HepG2 (cell line): ENCODE measurements at regions not wholly inside any gene's neighbourhood (a gene's known extent, or its start where the extent isn't known, plus 50 kb on each side); places are given as distances from the start of the nearest gene placed in this dataset.

ENCODE experiments used
- CREB1 ChIP-seq, 2 experiments: fragments of 450-650 bp in 1 of 2; IDR thresholded peaks; 2 replicates each; pipeline ENCODE4 v1.6.1; 2016 to 2017; ENCODE audit warnings: control low read depth in 1 of 2, mild to moderate bottlenecking in 1 of 2, missing compliant biosample characterization in 1 of 2, missing genetic modification characterization in 1 of 2
- NFKB2 ChIP-seq: sonication (generic); formaldehyde crosslinking; IDR thresholded peaks from 2 replicates; pipeline ENCODE4 v1.4.0; 2020; ENCODE audit warnings: missing genetic modification reagents, borderline replicate concordance
- TCF12 ChIP-seq, 2 experiments: fragments of 450-650 bp in 1 of 2; sonication (generic) in 1 of 2; formaldehyde crosslinking in 1 of 2; IDR thresholded peaks; 2 replicates each; pipeline versions ENCODE4 v1.6.1 to v1.8.0; 2017 to 2022; ENCODE audit warnings: antibody characterized with exemption in 1 of 2, mild to moderate bottlenecking in 1 of 2, missing genetic modification reagents in 1 of 2, moderate library complexity in 1 of 2
- TF ChIP-seq, protein P1 (sequence below): sonication (generic); formaldehyde crosslinking; IDR thresholded peaks from 2 replicates; pipeline ENCODE4 v1.5.0; 2020; ENCODE audit warnings: mild to moderate bottlenecking, missing genetic modification reagents, moderate library complexity

DNA sequence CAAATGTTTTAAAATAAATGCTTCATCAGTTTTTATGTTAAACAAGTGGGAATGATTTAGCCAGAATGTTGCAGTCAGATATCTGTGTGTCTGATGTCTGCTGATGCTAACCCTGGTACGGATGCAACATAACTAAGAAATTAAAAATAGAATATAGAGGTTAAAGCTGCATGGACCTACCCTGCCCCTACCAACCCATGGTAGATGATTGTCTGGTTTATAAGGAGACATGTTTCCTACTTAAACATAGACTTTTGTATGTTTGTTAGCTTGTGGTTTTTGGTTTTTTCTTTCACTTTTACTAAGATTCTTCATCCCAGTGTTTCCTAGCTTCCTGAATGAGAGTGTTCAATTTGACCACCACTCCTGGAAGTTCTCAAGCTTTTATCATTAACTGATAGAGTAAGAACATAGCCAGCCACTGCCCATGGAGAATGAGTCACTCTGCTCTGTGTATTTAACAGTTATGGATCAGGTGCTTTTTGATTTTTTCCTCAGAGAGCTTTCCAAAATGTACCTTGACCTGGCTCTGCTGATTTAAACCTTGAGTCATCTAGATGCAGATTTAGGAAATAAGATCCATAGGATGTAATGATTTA lies 70.7 kb upstream of the VEPH1 start:
- no peak for TF ChIP-seq NFKB2 (CRISPR knock-in tag)
- no peak for TF ChIP-seq TCF12 (IDR thresholded peaks at IDR 0.05)
- TF ChIP-seq TCF12 (CRISPR knock-in tag; IDR thresholded peaks at IDR 0.05), result no peak
- no peak for TF ChIP-seq CREB1 (IDR thresholded peaks at IDR 0.05)
- no peak for TF ChIP-seq CREB1 (CRISPR knock-in tag; IDR thresholded peaks at IDR 0.05)
- TF ChIP-seq, protein P1, sequence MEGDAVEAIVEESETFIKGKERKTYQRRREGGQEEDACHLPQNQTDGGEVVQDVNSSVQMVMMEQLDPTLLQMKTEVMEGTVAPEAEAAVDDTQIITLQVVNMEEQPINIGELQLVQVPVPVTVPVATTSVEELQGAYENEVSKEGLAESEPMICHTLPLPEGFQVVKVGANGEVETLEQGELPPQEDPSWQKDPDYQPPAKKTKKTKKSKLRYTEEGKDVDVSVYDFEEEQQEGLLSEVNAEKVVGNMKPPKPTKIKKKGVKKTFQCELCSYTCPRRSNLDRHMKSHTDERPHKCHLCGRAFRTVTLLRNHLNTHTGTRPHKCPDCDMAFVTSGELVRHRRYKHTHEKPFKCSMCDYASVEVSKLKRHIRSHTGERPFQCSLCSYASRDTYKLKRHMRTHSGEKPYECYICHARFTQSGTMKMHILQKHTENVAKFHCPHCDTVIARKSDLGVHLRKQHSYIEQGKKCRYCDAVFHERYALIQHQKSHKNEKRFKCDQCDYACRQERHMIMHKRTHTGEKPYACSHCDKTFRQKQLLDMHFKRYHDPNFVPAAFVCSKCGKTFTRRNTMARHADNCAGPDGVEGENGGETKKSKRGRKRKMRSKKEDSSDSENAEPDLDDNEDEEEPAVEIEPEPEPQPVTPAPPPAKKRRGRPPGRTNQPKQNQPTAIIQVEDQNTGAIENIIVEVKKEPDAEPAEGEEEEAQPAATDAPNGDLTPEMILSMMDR, result no peak
